CD4-positive, CD25-positive, alpha-beta regulatory T cell (primary cell): ENCODE measurements at regions not wholly inside any gene's neighbourhood (a gene's known extent, or its start where the extent isn't known, plus 50 kb on each side); places are given as distances from the start of the nearest gene placed in this dataset.
"Not testable (repeated sequence)": the region's sequence is repeated elsewhere in the genome, so short reads cannot be mapped to it uniquely, and the experiment has no call there.

ENCODE experiments used
- ATAC-seq, 2 donors: fragments of 150-1000 bp; cut with Tn5 transposase; one replicate each; pipeline ENCODE4 v1.10.0; 2021; ENCODE audit warnings: low read depth in 2 of 2, moderate number of reproducible peaks in 2 of 2, moderate library complexity in 1 of 2
- DNase-seq, 3 donors: peaks; one replicate each; pipeline versions ENCODE4 v3.0.0 to v3.0.0-alpha.2; 2012 to 2022; ENCODE audit warnings: mixed read lengths in 1 of 3
- H3K27ac ChIP-seq: one replicate; pipeline ENCODE4 v1.7.0; 2013; ENCODE audit warnings: mild to moderate bottlenecking, low read length; ENCODE audit not compliant: insufficient read depth, poor library complexity, severe bottlenecking
- H3K27me3 ChIP-seq: one replicate; pipeline ENCODE4 v1.7.0; 2013; ENCODE audit warnings: low read length; ENCODE audit not compliant: control insufficient read depth, insufficient read depth
- H3K36me3 ChIP-seq: one replicate; pipeline ENCODE4 v1.7.0; 2013; ENCODE audit warnings: mild to moderate bottlenecking, low read length, moderate library complexity; ENCODE audit not compliant: control insufficient read depth, insufficient read depth
- H3K4me1 ChIP-seq: 2 replicates; pipeline ENCODE4 v1.7.0; 2013; ENCODE audit warnings: mild to moderate bottlenecking, low read length; ENCODE audit not compliant: insufficient read depth, control insufficient read depth, poor library complexity, severe bottlenecking
- H3K4me3 ChIP-seq: one replicate; pipeline ENCODE4 v1.7.0; 2013; ENCODE audit warnings: low read depth, mild to moderate bottlenecking, low read length, moderate library complexity
- H3K9me3 ChIP-seq, 2 experiments: 1 replicate in 1 of 2; 2 replicates in 1 of 2; pipeline ENCODE4 v1.7.0; 2013; ENCODE audit warnings: low read length in 2 of 2, mild to moderate bottlenecking in 1 of 2, moderate library complexity in 1 of 2; ENCODE audit not compliant: control insufficient read depth in 2 of 2
- H3K27ac Mint-ChIP-seq, 3 donors: one replicate each; pipeline ENCODE4 v1.8.0; 2020 to 2022; ENCODE audit warnings: mild to moderate bottlenecking in 3 of 3, mixed read lengths in 3 of 3, moderate library complexity in 2 of 3
- H3K27me3 Mint-ChIP-seq: one replicate; pipeline ENCODE4 v1.8.0; 2022; ENCODE audit warnings: mild to moderate bottlenecking, mixed read lengths
- H3K36me3 Mint-ChIP-seq: one replicate; pipeline ENCODE4 v1.8.0; 2020; ENCODE audit warnings: mixed read lengths
- H3K4me1 Mint-ChIP-seq, 4 donors: one replicate each; pipeline ENCODE4 v1.8.0; 2020 to 2022; ENCODE audit warnings: mixed read lengths in 4 of 4, mild to moderate bottlenecking in 1 of 4
- H3K4me3 Mint-ChIP-seq, 4 donors: one replicate each; pipeline ENCODE4 v1.8.0; 2020 to 2022; ENCODE audit warnings: mild to moderate bottlenecking in 4 of 4, mixed read lengths in 4 of 4, moderate library complexity in 3 of 4
- H3K9me3 Mint-ChIP-seq, 7 donors: one replicate each; pipeline ENCODE4 v1.8.0; 2020 to 2022; ENCODE audit warnings: mixed read lengths in 7 of 7, mild to moderate bottlenecking in 3 of 7, moderate library complexity in 2 of 7

GRCh38 chr4:189010452-189011217 lies 871.4 kb downstream of the TRIML1 start:
- not testable (repeated sequence) for ATAC-seq, H3K36me3 ChIP-seq, DNase-seq, H3K27me3 ChIP-seq, H3K27ac Mint-ChIP-seq, H3K36me3 Mint-ChIP-seq, H3K4me3 Mint-ChIP-seq, H3K9me3 ChIP-seq, H3K4me1 ChIP-seq, H3K27me3 Mint-ChIP-seq, H3K27ac ChIP-seq, H3K4me3 ChIP-seq, H3K4me1 Mint-ChIP-seq
- H3K9me3 Mint-ChIP-seq: peaks cover 5 to 16% (median 12%) of the 10 kb centered on the region in 7 donors

GRCh38 chr4:189021831-189022230 lies 882.6 kb downstream of the TRIML1 start:
- H3K9me3 Mint-ChIP-seq: peaks cover 0 to 13% (median 5%) of the 10 kb centered on the region in 7 donors
- no peaks in the 10 kb centered on the region for H3K36me3 Mint-ChIP-seq
- Histone ChIP-seq H3K9me3 (no peaks in the 10 kb centered on the region), H3K36me3 (no peaks in the 10 kb centered on the region), H3K4me1 (no peaks in the 10 kb centered on the region), H3K4me3 (no peak overlapping the region), H3K27me3 (no peaks in the 10 kb centered on the region), H3K27ac (no peak overlapping the region)
- no peaks in the 10 kb centered on the region for H3K27me3 Mint-ChIP-seq
- H3K4me1 Mint-ChIP-seq: no peaks in the 10 kb centered on the region
- H3K4me3 Mint-ChIP-seq: no peak overlapping the region
- ATAC-seq: no peak
- no peak overlapping the region for H3K27ac Mint-ChIP-seq
- DNase-seq: no peak

- Mint-ChIP-seq H3K27me3 (no peaks in the 10 kb centered on the region), H3K4me3 (no peak overlapping the region), H3K27ac (no peak overlapping the region), H3K9me3 (peaks cover 0 to 13% (median 5%) of the 10 kb centered on the region in 7 donors), H3K4me1 (no peaks in the 10 kb centered on the region), H3K36me3 (no peaks in the 10 kb centered on the region)
- H3K27ac ChIP-seq: no peak overlapping the region
- no peaks in the 10 kb centered on the region for H3K36me3 ChIP-seq
- H3K4me1 ChIP-seq: no peaks in the 10 kb centered on the region
- no peak for ATAC-seq
- no peaks in the 10 kb centered on the region for H3K27me3 ChIP-seq
- no peak for DNase-seq
- no peak overlapping the region for H3K4me3 ChIP-seq
- no peaks in the 10 kb centered on the region for H3K9me3 ChIP-seq
Observed at GRCh38 chr4:189022440-189023035, 883.3 kb downstream of the TRIML1 start.

- Mint-ChIP-seq H3K27ac (no peak overlapping the region), H3K4me1 (no peaks in the 10 kb centered on the region), H3K4me3 (no peak overlapping the region), H3K36me3 (no peaks in the 10 kb centered on the region), H3K27me3 (no peaks in the 10 kb centered on the region), H3K9me3 (peaks cover 0 to 17% (median 5%) of the 10 kb centered on the region in 7 donors)
- H3K9me3 ChIP-seq: peaks cover 0 to 3% of the 10 kb centered on the region in 2 experiments
- ATAC-seq (no peak), DNase-seq (no peak)
- H3K27me3 ChIP-seq: no peaks in the 10 kb centered on the region
- H3K4me1 ChIP-seq: no peaks in the 10 kb centered on the region
- H3K36me3 ChIP-seq: no peaks in the 10 kb centered on the region
- no peak overlapping the region for H3K4me3 ChIP-seq
- H3K27ac ChIP-seq: no peak overlapping the region
Observed at GRCh38 chr4:189029976-189030504, 890.8 kb downstream of the TRIML1 start.

GRCh38 chr4:189032606-189033338 lies 893.5 kb downstream of the TRIML1 start:
- Mint-ChIP-seq H3K27ac (no peak overlapping the region), H3K27me3 (no peaks in the 10 kb centered on the region), H3K4me3 (no peak overlapping the region), H3K4me1 (no peaks in the 10 kb centered on the region), H3K9me3 (peaks cover 0 to 15% (median 7%) of the 10 kb centered on the region in 7 donors), H3K36me3 (no peaks in the 10 kb centered on the region)
- no peaks in the 10 kb centered on the region for H3K4me1 ChIP-seq
- no peak overlapping the region for H3K27ac ChIP-seq
- no peak for ATAC-seq
- H3K4me3 ChIP-seq: no peak overlapping the region
- H3K36me3 ChIP-seq: no peaks in the 10 kb centered on the region
- H3K27me3 ChIP-seq: no peaks in the 10 kb centered on the region
- H3K9me3 ChIP-seq: peaks cover 0 to 3% of the 10 kb centered on the region in 2 experiments
- no peak for DNase-seq

GRCh38 chr4:189033801-189034347 lies 894.6 kb downstream of the TRIML1 start:
- no peaks in the 10 kb centered on the region for H3K36me3 ChIP-seq
- H3K27ac ChIP-seq: no peak overlapping the region
- H3K4me3 ChIP-seq: no peak overlapping the region
- no peak overlapping the region for H3K27ac Mint-ChIP-seq
- no peaks in the 10 kb centered on the region for H3K4me1 ChIP-seq
- no peak for DNase-seq
- H3K9me3 ChIP-seq: peaks cover 2 to 3% of the 10 kb centered on the region in 2 experiments
- no peak for ATAC-seq
- H3K36me3 Mint-ChIP-seq: no peaks in the 10 kb centered on the region
- no peak overlapping the region for H3K4me3 Mint-ChIP-seq
- H3K9me3 Mint-ChIP-seq: peaks cover 0 to 9% (median 3%) of the 10 kb centered on the region in 7 donors
- H3K27me3 Mint-ChIP-seq: no peaks in the 10 kb centered on the region
- no peaks in the 10 kb centered on the region for H3K4me1 Mint-ChIP-seq
- H3K27me3 ChIP-seq: no peaks in the 10 kb centered on the region

- Histone ChIP-seq H3K9me3 (peaks cover 2 to 3% of the 10 kb centered on the region in 2 experiments), H3K4me1 (no peaks in the 10 kb centered on the region), H3K27me3 (no peaks in the 10 kb centered on the region), H3K36me3 (no peaks in the 10 kb centered on the region), H3K4me3 (no peak overlapping the region), H3K27ac (no peak overlapping the region)
- Mint-ChIP-seq H3K36me3 (no peaks in the 10 kb centered on the region), H3K9me3 (peaks cover 0 to 7% (median 2%) of the 10 kb centered on the region in 7 donors), H3K27ac (no peak overlapping the region), H3K4me3 (no peak overlapping the region), H3K27me3 (no peaks in the 10 kb centered on the region), H3K4me1 (no peaks in the 10 kb centered on the region)
- ATAC-seq (no peak), DNase-seq (no peak)
Observed at GRCh38 chr4:189035091-189035490, 895.9 kb downstream of the TRIML1 start.
